A549 (cell line): ENCODE measurements at regions not wholly inside any gene's neighbourhood (a gene's known extent, or its start where the extent isn't known, plus 50 kb on each side); places are given as distances from the start of the nearest gene placed in this dataset.

Experiments
- ATAC-seq, 2 experiments: fragments of 200-7000 bp in 1 of 2; fragments of >200 bp in 1 of 2; cut with Nextera tagmentation in 1 of 2; cut with Tn5 transposase in 1 of 2; 3 replicates each; pipeline versions ENCODE4 v1.8.0 to v1.9.1; 2018 to 2020; ENCODE audit warnings: mild to moderate bottlenecking in 1 of 2, moderate library complexity in 1 of 2
- CTCF ChIA-PET: fragments of 300-600 bp; sonication (Branson Sonifier 250); formaldehyde crosslinking; extraction: SDS; loops from one replicate; lab custom pipeline; 2021; ENCODE audit warnings: antibody characterized with exemption, inconsistent platforms; lab: Yijun Ruan, JAX
- POLR2A ChIA-PET: fragments of 350-600 bp; formaldehyde crosslinking; extraction: SDS; loops from one replicate; lab custom pipeline; 2021; ENCODE audit warnings: antibody characterized with exemption, inconsistent platforms; lab: Yijun Ruan, JAX
- DNase-seq, 2 experiments: peaks; one replicate each; pipeline versions ENCODE4 v3.0.0 to v3.0.0-alpha.2; 2011 to 2016; ENCODE audit warnings: low read depth in 1 of 2, low spot score in 1 of 2
- FAIRE-seq: peaks from 2 replicates; lab custom pipeline; 2011; peaks lifted over from hg19 to GRCh38; lab: Jason Lieb, UNC
- H3K27ac ChIP-seq, 2 experiments: fragments of >200 bp; sonication (Bioruptor Twin); formaldehyde crosslinking; 3 replicates each; pipeline ENCODE4 v1.5.1; 2016 to 2017
- H3K4me1 ChIP-seq: fragments of >200 bp; sonication (Bioruptor Twin); formaldehyde crosslinking; 3 replicates; pipeline ENCODE4 v1.6.1; 2016
- H3K4me2 ChIP-seq: fragments of >200 bp; sonication (Bioruptor Twin); formaldehyde crosslinking; 3 replicates; pipeline ENCODE4 v1.6.1; 2016
- H3K4me3 ChIP-seq: fragments of >200 bp; sonication (Bioruptor Twin); formaldehyde crosslinking; 3 replicates; pipeline ENCODE4 v1.5.1; 2016
- H3K9me3 ChIP-seq: fragments of >200 bp; sonication (Bioruptor Twin); formaldehyde crosslinking; 3 replicates; pipeline ENCODE4 v1.6.1; 2016
- ATOH8 ChIP-seq: fragments of 250-450 bp; sonication (Bioruptor Pico); IDR thresholded peaks from 2 replicates; pipeline ENCODE4 v1.5.0; 2020; ENCODE audit warnings: low read depth, mild to moderate bottlenecking, moderate library complexity
- CBX2 ChIP-seq: fragments of 200-600 bp; sonication (generic); IDR thresholded peaks from 2 replicates; pipeline ENCODE4 v1.6.1; 2016; ENCODE audit warnings: low read depth, mild to moderate bottlenecking, borderline replicate concordance
- CBX8 ChIP-seq: fragments of 200-600 bp; sonication (generic); IDR thresholded peaks from 2 replicates; pipeline ENCODE4 v1.6.1; 2016
- CEBPB ChIP-seq, 2 experiments: fragments of >200 bp in 1 of 2; sonication (Bioruptor Twin) in 1 of 2; formaldehyde crosslinking in 1 of 2; IDR thresholded peaks; 2 replicates each; pipeline ENCODE4 v1.6.1; 2012 to 2016
- CHD2 ChIP-seq: fragments of 150-350 bp; IDR thresholded peaks from 2 replicates; pipeline ENCODE4 v1.6.1; 2014; ENCODE audit warnings: low read length; ENCODE audit not compliant: partially characterized antibody
- CTCF ChIP-seq: fragments of >200 bp; sonication (Bioruptor Twin); formaldehyde crosslinking; IDR thresholded peaks from 3 replicates; pipeline ENCODE4 v1.5.1; 2016
- E2F6 ChIP-seq: IDR thresholded peaks from 2 replicates; pipeline ENCODE4 v1.6.1; 2012; ENCODE audit warnings: low read depth, borderline replicate concordance
- EHMT2 ChIP-seq: fragments of 200-600 bp; sonication (generic); IDR thresholded peaks from 2 replicates; pipeline ENCODE4 v1.6.1; 2016; ENCODE audit warnings: antibody characterized with exemption, low read depth, mild to moderate bottlenecking, moderate library complexity
- EP300 ChIP-seq, 2 experiments: fragments of >200 bp; sonication (Bioruptor Twin); formaldehyde crosslinking; IDR thresholded peaks; 2 replicates in 1 of 2; 3 replicates in 1 of 2; pipeline ENCODE4 v1.6.1; 2016 to 2017
- FOSL2 ChIP-seq, 2 experiments: fragments of 450-650 bp in 1 of 2; fragments of >200 bp in 1 of 2; sonication (Bioruptor Twin) in 1 of 2; formaldehyde crosslinking; IDR thresholded peaks; 2 replicates each; pipeline versions ENCODE4 v1.5.0 to v1.6.1; 2016 to 2020; ENCODE audit warnings: mild to moderate bottlenecking in 1 of 2, moderate library complexity in 1 of 2
- FOXS1 ChIP-seq: fragments of 250-450 bp; sonication (Bioruptor Pico); IDR thresholded peaks from 2 replicates; pipeline ENCODE4 v1.5.0; 2020; ENCODE audit warnings: mild to moderate bottlenecking, moderate library complexity
- HDAC2 ChIP-seq: fragments of 200-600 bp; sonication (generic); IDR thresholded peaks from 2 replicates; pipeline ENCODE4 v1.6.1; 2016
- HES2 ChIP-seq: fragments of >200 bp; sonication (Bioruptor Twin); formaldehyde crosslinking; IDR thresholded peaks from 2 replicates; pipeline ENCODE4 v1.6.1; 2016
- HOXB13 ChIP-seq: fragments of 250-450 bp; sonication (Bioruptor Pico); IDR thresholded peaks from 2 replicates; pipeline ENCODE4 v1.5.0; 2020; ENCODE audit warnings: low read depth, mild to moderate bottlenecking, moderate library complexity
- JUNB ChIP-seq: fragments of >200 bp; sonication (Bioruptor Twin); formaldehyde crosslinking; IDR thresholded peaks from 2 replicates; pipeline ENCODE4 v1.6.1; 2016
- KDM5A ChIP-seq: fragments of 200-600 bp; sonication (generic); IDR thresholded peaks from 2 replicates; pipeline ENCODE4 v1.6.1; 2016; ENCODE audit warnings: antibody characterized with exemption, mild to moderate bottlenecking
- MAFK ChIP-seq: fragments of 450-650 bp; IDR thresholded peaks from 2 replicates; pipeline ENCODE4 v1.6.1; 2014; ENCODE audit not compliant: partially characterized antibody
- MYC ChIP-seq: IDR thresholded peaks from 2 replicates; pipeline ENCODE4 v1.6.1; 2012; ENCODE audit warnings: mild to moderate bottlenecking, inconsistent platforms, low read length, improper control_type of control experiment, borderline replicate concordance
- NFE2L2 ChIP-seq: fragments of 150-350 bp; conservative IDR thresholded peaks from 2 replicates; pipeline ENCODE4 v1.6.1; 2014; ENCODE audit warnings: low read length
- PBX3 ChIP-seq: IDR thresholded peaks from 2 replicates; pipeline ENCODE4 v1.6.1; 2012
- POLR2A ChIP-seq: IDR thresholded peaks from 2 replicates; pipeline ENCODE4 v1.6.1; 2012; ENCODE audit warnings: mild to moderate bottlenecking, low read length
- POLR2AphosphoS2 ChIP-seq: conservative IDR thresholded peaks from 2 replicates; pipeline ENCODE4 v1.6.1; 2012; ENCODE audit warnings: low read length, improper control_type of control experiment, inconsistent platforms
- RAD21 ChIP-seq, 2 experiments: fragments of >200 bp in 1 of 2; sonication (Bioruptor Twin) in 1 of 2; formaldehyde crosslinking in 1 of 2; IDR thresholded peaks in 1 of 2; conservative IDR thresholded peaks in 1 of 2; 2 replicates in 1 of 2; 3 replicates in 1 of 2; pipeline ENCODE4 v1.6.1; 2012 to 2018; ENCODE audit warnings: inconsistent platforms in 1 of 2
- RFX5 ChIP-seq: fragments of 450-650 bp; IDR thresholded peaks from 2 replicates; pipeline ENCODE4 v1.7.1; 2014; ENCODE audit warnings: antibody characterized with exemption, mild to moderate bottlenecking, moderate library complexity
- TFCP2L1 ChIP-seq: fragments of 250-450 bp; sonication (Bioruptor Pico); IDR thresholded peaks from 2 replicates; pipeline ENCODE4 v1.5.0; 2021; ENCODE audit warnings: mild to moderate bottlenecking
- TP53 ChIP-seq: fragments of 250-450 bp; sonication (Bioruptor Pico); IDR thresholded peaks from 2 replicates; pipeline ENCODE4 v1.5.0; 2021; ENCODE audit warnings: mild to moderate bottlenecking, moderate library complexity
- ZFP36 ChIP-seq: fragments of 450-650 bp; IDR thresholded peaks from 2 replicates; pipeline ENCODE4 v1.6.1; 2014; ENCODE audit warnings: borderline replicate concordance; ENCODE audit not compliant: partially characterized antibody
- WGBS: methylation state at CpG from one replicate; pipeline ENCODE4 v1.1.6; 2017; ENCODE audit errors: missing lambda C conversion rate; 5-methylcytosine and 5-hydroxymethylcytosine counted together
- TF ChIP-seq, protein P1 (sequence below): fragments of 450-650 bp; IDR thresholded peaks from 2 replicates; pipeline ENCODE4 v1.6.1; 2014; ENCODE audit warnings: antibody characterized with exemption

- Histone ChIP-seq H3K4me3 (no peak overlapping the region), H3K4me1 (no peaks in the 10 kb centered on the region)
- POLR2A ChIA-PET, result no interaction called here
- CTCF ChIA-PET, result no interaction called here
- 17% methylated on average over 2 of the region's 2 CpGs for WGBS
- FAIRE-seq, result no peak
- no peak for TF ChIP-seq PBX3
- TF ChIP-seq, all 56 proteins: peak for 0
- no peak overlapping the region for H3K27ac ChIP-seq
- DNase-seq (no peak), ATAC-seq (no peak)
- H3K9me3 ChIP-seq, result no peaks in the 10 kb centered on the region
- H3K4me2 ChIP-seq, result no peak overlapping the region
These were observed 373.1 kb upstream of the ADAMTS9 start for GRCh38 chr3:65060904-65061303.

DNA sequence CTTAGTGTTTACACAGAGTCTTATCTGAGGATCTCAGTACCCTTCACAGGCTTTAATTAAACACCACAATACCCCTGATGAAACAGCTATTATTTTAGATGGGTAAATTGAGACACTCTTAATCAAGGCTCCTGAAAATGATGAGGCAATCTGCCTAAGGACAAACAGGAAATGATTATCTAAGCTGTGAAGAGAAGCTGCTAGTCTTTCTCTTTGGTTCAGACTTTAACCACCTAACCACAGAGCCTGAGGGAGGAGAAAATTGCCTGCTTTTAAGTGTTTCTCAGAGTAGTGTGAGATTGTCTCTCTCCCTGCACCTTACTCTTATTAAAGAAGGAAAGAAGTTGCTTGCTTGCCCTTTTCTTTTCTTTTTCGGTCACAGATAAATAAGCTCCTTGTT lies 364.3 kb upstream of the ADAMTS9 start:
- Histone ChIP-seq H3K4me2 (no peak overlapping the region), H3K9me3 (no peaks in the 10 kb centered on the region), H3K27ac (no peak overlapping the region), H3K4me1 (no peaks in the 10 kb centered on the region), H3K4me3 (no peak overlapping the region)
- no peak for FAIRE-seq
- ChIA-PET POLR2A (no interaction called here), CTCF (interaction anchor here (0.7 to 1.0 kb wide), 2 partner anchors 26 to 150 kb away, joined by 3 to 4 read pairs; no protein-coding TSS in a partner anchor)
- WGBS, result 7% methylated on average over 1 of the region's 1 CpG
- DNase-seq, result no peak
- no peak for ATAC-seq
- TF ChIP-seq MYC (no peak), HES2 (no peak), CHD2 (no peak), FOSL2 (IDR thresholded peaks at IDR 0.05) (no peak), FOSL2 (CRISPR knock-in tag; IDR thresholded peaks at IDR 0.05) (no peak), RAD21 (conservative IDR thresholded peaks at IDR 0.05 in 1 of 2, IDR thresholded peaks at IDR 0.05 in 1 of 2) (no peak), POLR2A (no peak), RFX5 (no peak), HOXB13 (no peak), CBX2 (no peak), POLR2AphosphoS2 (no peak), ZFP36 (no peak), TP53 (no peak), PBX3 (no peak), KDM5A (no peak), TFCP2L1 (CRISPR knock-in tag) (no peak), ATOH8 (CRISPR knock-in tag) (no peak), JUNB (no peak), EP300 (IDR thresholded peaks at IDR 0.05) (no peak)
- TF ChIP-seq, protein P1, sequence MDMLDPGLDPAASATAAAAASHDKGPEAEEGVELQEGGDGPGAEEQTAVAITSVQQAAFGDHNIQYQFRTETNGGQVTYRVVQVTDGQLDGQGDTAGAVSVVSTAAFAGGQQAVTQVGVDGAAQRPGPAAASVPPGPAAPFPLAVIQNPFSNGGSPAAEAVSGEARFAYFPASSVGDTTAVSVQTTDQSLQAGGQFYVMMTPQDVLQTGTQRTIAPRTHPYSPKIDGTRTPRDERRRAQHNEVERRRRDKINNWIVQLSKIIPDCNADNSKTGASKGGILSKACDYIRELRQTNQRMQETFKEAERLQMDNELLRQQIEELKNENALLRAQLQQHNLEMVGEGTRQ, result no peak

DNA sequence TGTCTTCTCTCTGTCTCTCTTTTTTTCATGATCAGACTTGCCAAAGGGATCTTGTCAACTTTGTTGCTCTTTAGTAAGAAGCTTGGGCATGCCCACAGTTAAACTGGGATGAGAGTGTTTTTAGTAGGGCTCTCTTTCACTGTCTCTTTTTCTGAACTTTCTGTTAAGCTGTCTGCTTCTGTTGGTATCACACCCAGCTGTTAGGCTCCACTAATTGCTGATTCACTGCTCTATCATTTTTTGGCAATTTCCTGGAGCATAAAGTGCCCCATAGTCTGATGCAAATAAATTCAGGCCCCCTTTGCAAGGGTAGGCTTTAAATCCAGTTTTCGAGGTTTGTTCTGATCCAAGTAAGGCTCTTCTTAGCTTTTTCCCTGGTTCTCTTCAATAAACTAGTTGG lies 360.4 kb upstream of the ADAMTS9 start:
- no peak for ATAC-seq
- WGBS, result 8% methylated on average over 1 of the region's 1 CpG
- Histone ChIP-seq H3K9me3 (no peaks in the 10 kb centered on the region), H3K4me3 (no peak overlapping the region), H3K27ac (no peak overlapping the region), H3K4me2 (no peak overlapping the region), H3K4me1 (no peaks in the 10 kb centered on the region)
- FAIRE-seq, result no peak
- ChIA-PET CTCF (no interaction called here), POLR2A (no interaction called here)
- DNase-seq, result no peak
- TF ChIP-seq CBX8, result no peak
- TF ChIP-seq CEBPB (IDR thresholded peaks at IDR 0.05), result no peak
- TF ChIP-seq MAFK, result no peak
- TF ChIP-seq JUNB, result no peak
- TF ChIP-seq, protein P1, result no peak
- TF ChIP-seq CTCF, result no peak
- no peak for TF ChIP-seq HDAC2
- no peak for TF ChIP-seq EHMT2
- TF ChIP-seq TP53, result no peak
- TF ChIP-seq E2F6, result no peak
- no peak for TF ChIP-seq NFE2L2
- no peak for TF ChIP-seq EP300 (IDR thresholded peaks at IDR 0.05)
- no peak for TF ChIP-seq FOXS1 (CRISPR knock-in tag)
